Vagina (tissue), 2 donors: ENCODE measurements at regions not wholly inside any gene's neighbourhood (a gene's known extent, or its start where the extent isn't known, plus 50 kb on each side); places are given as distances from the start of the nearest gene placed in this dataset.
A peak's percentile ranks its signal among the peaks of the same experiment; 100 is the strongest.

Source experiments
- DNase-seq, 2 donors: peaks; one replicate each; pipeline ENCODE4 v3.0.0-alpha.2; 2017; ENCODE audit errors: extremely low spot score in 2 of 2
- H3K27ac ChIP-seq: fragments of 200-600 bp; sonication (generic); one replicate; pipeline ENCODE4 v1.5.1; 2019
- H3K27me3 ChIP-seq: fragments of 200-600 bp; sonication (generic); one replicate; pipeline ENCODE4 v1.5.1; 2019
- H3K36me3 ChIP-seq, 2 donors: fragments of 200-600 bp; sonication (generic); one replicate each; pipeline ENCODE4 v1.5.1; 2017 to 2019
- H3K4me1 ChIP-seq: fragments of 200-600 bp; sonication (generic); one replicate; pipeline ENCODE4 v1.5.1; 2019
- H3K4me3 ChIP-seq, 2 donors: fragments of 200-600 bp; sonication (generic); 1 replicate in 1 of 2; 2 replicates in 1 of 2; pipeline ENCODE4 v1.5.1; 2016 to 2019
- H3K9me3 ChIP-seq: fragments of 200-600 bp; sonication (generic); one replicate; pipeline ENCODE4 v1.5.1; 2019
- POLR2A ChIP-seq, 2 donors: fragments of 450-650 bp; IDR thresholded peaks; one replicate each; pipeline ENCODE4 v1.6.1; 2017; ENCODE audit warnings: antibody characterized with exemption in 2 of 2, mild to moderate bottlenecking in 2 of 2, moderate library complexity in 2 of 2
- POLR2AphosphoS5 ChIP-seq, 2 donors: sonication (generic); formaldehyde crosslinking; IDR thresholded peaks; one replicate each; pipeline ENCODE4 v1.9.0; 2017; ENCODE audit warnings: antibody characterized with exemption in 2 of 2, mild to moderate bottlenecking in 2 of 2, low read depth in 1 of 2; ENCODE audit not compliant: insufficient read depth in 1 of 2
- intact Hi-C: fragments of 100-400 bp; cut with DNase I; formaldehyde crosslinking; loops from one replicate; pipeline ENCODE4 v1.15.1; 2023
- TF ChIP-seq, protein P1 (sequence below), 3 experiments: fragments of 450-650 bp in 2 of 3; fragments of 200-600 bp in 1 of 3; sonication (generic) in 1 of 3; IDR thresholded peaks; one replicate each; pipeline ENCODE4 v1.5.1; 2017 to 2019; ENCODE audit warnings: antibody characterized with exemption in 3 of 3, mild to moderate bottlenecking in 2 of 3, moderate library complexity in 2 of 3

GRCh38 chr18:59068276-59069071, 71.2 kb upstream of the SEC11C start:
- H3K27me3 ChIP-seq = no peaks in the 10 kb centered on the region
- TF ChIP-seq, protein P1, sequence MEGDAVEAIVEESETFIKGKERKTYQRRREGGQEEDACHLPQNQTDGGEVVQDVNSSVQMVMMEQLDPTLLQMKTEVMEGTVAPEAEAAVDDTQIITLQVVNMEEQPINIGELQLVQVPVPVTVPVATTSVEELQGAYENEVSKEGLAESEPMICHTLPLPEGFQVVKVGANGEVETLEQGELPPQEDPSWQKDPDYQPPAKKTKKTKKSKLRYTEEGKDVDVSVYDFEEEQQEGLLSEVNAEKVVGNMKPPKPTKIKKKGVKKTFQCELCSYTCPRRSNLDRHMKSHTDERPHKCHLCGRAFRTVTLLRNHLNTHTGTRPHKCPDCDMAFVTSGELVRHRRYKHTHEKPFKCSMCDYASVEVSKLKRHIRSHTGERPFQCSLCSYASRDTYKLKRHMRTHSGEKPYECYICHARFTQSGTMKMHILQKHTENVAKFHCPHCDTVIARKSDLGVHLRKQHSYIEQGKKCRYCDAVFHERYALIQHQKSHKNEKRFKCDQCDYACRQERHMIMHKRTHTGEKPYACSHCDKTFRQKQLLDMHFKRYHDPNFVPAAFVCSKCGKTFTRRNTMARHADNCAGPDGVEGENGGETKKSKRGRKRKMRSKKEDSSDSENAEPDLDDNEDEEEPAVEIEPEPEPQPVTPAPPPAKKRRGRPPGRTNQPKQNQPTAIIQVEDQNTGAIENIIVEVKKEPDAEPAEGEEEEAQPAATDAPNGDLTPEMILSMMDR (IDR thresholded peaks at IDR 0.05) = no peak
- TF ChIP-seq POLR2AphosphoS5 (IDR thresholded peaks at IDR 0.05; ENCODE audit: insufficient read depth in 1 of 2, low read depth in 1 of 2) = no peak
- TF ChIP-seq POLR2A (IDR thresholded peaks at IDR 0.05) = no peak
- intact Hi-C loops = no loop called here
- H3K27ac ChIP-seq = no peak overlapping the region
- H3K4me3 ChIP-seq = no peak overlapping the region
- no peaks in the 10 kb centered on the region for H3K9me3 ChIP-seq
- H3K4me1 ChIP-seq = no peaks in the 10 kb centered on the region
- DNase-seq = no peak
- no peaks in the 10 kb centered on the region for H3K36me3 ChIP-seq

DNA sequence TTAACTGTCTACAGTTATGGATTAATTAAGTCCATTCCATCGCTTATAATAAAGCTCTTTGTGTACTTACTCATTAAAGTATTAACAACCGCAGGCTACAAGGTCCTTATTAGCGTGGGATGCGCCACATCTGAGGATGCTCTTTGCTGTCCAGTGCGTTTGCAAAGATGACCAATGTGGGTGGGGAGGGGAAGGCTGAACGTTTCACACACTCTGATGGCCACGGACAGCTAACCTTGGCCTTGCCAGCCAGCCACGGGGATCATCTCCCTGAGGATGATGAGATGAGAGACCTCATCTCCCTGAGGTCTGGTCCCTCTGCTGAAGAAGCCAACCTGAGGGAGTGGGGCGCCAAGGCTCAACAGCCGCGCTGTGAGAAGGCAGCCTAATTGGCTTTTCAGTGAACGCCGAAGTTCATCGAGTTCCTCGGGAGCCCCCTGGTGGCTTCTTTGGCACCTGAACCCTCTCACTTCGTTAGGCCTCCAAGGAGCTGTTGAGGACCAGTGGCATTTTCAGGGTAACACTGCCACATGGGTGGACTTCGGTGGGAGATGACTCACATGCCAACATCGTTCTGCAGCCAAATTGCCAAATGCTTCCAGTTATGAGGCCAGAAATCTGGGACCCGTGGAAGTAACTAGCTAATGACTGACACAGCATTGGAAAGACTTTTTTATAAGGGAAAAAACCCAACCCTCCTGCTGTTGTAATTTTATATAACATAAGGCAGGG, 69.3 kb upstream of the SEC11C start:
- no peak for DNase-seq
- Histone ChIP-seq H3K27ac (no peak overlapping the region), H3K36me3 (no peaks in the 10 kb centered on the region), H3K4me3 (no peak overlapping the region), H3K27me3 (no peaks in the 10 kb centered on the region), H3K4me1 (no peaks in the 10 kb centered on the region), H3K9me3 (no peaks in the 10 kb centered on the region)
- intact Hi-C loops = loop anchor here (2.0 kb wide), 1 partner anchor 290 kb away; no protein-coding TSS in a partner anchor
- TF ChIP-seq, protein P1 (IDR thresholded peaks at IDR 0.05) = peak; percentile 74 to 91 (median 75)
- TF ChIP-seq POLR2AphosphoS5 (IDR thresholded peaks at IDR 0.05; ENCODE audit: insufficient read depth in 1 of 2, low read depth in 1 of 2) = no peak

GRCh38 chr18:59072727-59073421, 66.8 kb upstream of the SEC11C start:
- Histone ChIP-seq H3K27me3 (no peaks in the 10 kb centered on the region), H3K27ac (no peak overlapping the region), H3K36me3 (no peaks in the 10 kb centered on the region), H3K9me3 (no peaks in the 10 kb centered on the region), H3K4me3 (no peak overlapping the region), H3K4me1 (no peaks in the 10 kb centered on the region)
- intact Hi-C loops = no loop called here
- TF ChIP-seq POLR2A (IDR thresholded peaks at IDR 0.05) (no peak), POLR2AphosphoS5 (IDR thresholded peaks at IDR 0.05; ENCODE audit: insufficient read depth in 1 of 2, low read depth in 1 of 2) (no peak)
- TF ChIP-seq, protein P1 (IDR thresholded peaks at IDR 0.05) = no peak
- no peak for DNase-seq

DNA sequence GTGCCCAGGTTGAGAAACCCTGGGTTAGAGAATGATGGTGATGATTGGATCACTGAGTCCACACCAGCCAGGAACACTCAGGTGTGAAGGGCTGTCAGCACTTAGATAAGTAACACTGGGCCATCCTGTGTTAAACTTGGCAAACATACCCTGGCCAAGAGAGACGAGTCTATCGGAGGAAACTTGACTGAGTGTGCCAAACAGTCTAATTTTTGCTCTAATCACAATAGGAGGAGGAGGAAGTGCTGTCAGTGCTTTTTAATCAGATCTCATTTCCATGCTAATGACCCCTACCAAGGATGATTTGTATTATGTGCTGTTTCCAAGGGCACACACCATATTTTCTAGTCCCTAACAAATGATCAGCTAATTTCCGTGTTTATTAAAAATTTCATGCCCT, 63.8 kb upstream of the SEC11C start:
- Histone ChIP-seq H3K27ac (no peak overlapping the region), H3K4me3 (no peak overlapping the region), H3K36me3 (no peaks in the 10 kb centered on the region), H3K9me3 (no peaks in the 10 kb centered on the region), H3K4me1 (no peaks in the 10 kb centered on the region), H3K27me3 (no peaks in the 10 kb centered on the region)
- intact Hi-C loops = no loop called here
- DNase-seq = no peak
- TF ChIP-seq, protein P1 (IDR thresholded peaks at IDR 0.05) = no peak
- TF ChIP-seq POLR2A (IDR thresholded peaks at IDR 0.05) (no peak), POLR2AphosphoS5 (IDR thresholded peaks at IDR 0.05; ENCODE audit: insufficient read depth in 1 of 2, low read depth in 1 of 2) (no peak)
